HEK293 (cell line): ENCODE measurements at regions not wholly inside any gene's neighbourhood (a gene's known extent, or its start where the extent isn't known, plus 50 kb on each side); places are given as distances from the start of the nearest gene placed in this dataset.

ENCODE experiments used
- CTCF ChIA-PET: fragments of 350-600 bp; formaldehyde crosslinking; extraction: SDS; loops from one replicate; lab custom pipeline; 2021; ENCODE audit warnings: antibody characterized with exemption; lab: Yijun Ruan, JAX
- POLR2A ChIA-PET: fragments of 300-600 bp; formaldehyde crosslinking; extraction: SDS; loops from one replicate; lab custom pipeline; 2020; ENCODE audit warnings: antibody characterized with exemption, inconsistent platforms; lab: Yijun Ruan, JAX
- H3K27ac ChIP-seq: fragments of 200-500 bp; sonication (Bioruptor generic); 2 replicates; pipeline ENCODE4 v1.5.1; 2014; ENCODE audit warnings: low read depth, low read length, control low read depth, inconsistent platforms; ENCODE audit errors: extremely low read depth
- H3K36me3 ChIP-seq, 2 experiments: fragments of 200-500 bp in 1 of 2; sonication (Bioruptor generic) in 1 of 2; 1 replicate in 1 of 2; 2 replicates in 1 of 2; pipeline ENCODE4 v1.5.1; 2014 to 2017; ENCODE audit warnings: inconsistent platforms in 2 of 2, low read length in 2 of 2; ENCODE audit not compliant: control insufficient read depth in 2 of 2, insufficient read depth in 1 of 2
- H3K4me1 ChIP-seq: fragments of 200-500 bp; sonication (Bioruptor generic); 2 replicates; pipeline ENCODE4 v1.5.1; 2014; ENCODE audit warnings: mild to moderate bottlenecking, low read length, inconsistent platforms; ENCODE audit not compliant: control insufficient read depth, insufficient read depth
- H3K4me3 ChIP-seq: 2 replicates; pipeline ENCODE4 v1.5.1; 2011; ENCODE audit warnings: low read depth, mild to moderate bottlenecking, control low read depth, low read length, moderate library complexity
- H3K9me3 ChIP-seq: fragments of 200-500 bp; sonication (Bioruptor generic); 2 replicates; pipeline ENCODE4 v1.5.1; 2014; ENCODE audit warnings: low read depth, low read length, inconsistent platforms; ENCODE audit not compliant: control insufficient read depth, insufficient read depth
- HIC1 ChIP-seq: fragments of 450-650 bp; formaldehyde crosslinking; IDR thresholded peaks from 2 replicates; pipeline ENCODE4 v1.5.1; 2016; ENCODE audit warnings: missing biosample characterization, missing genetic modification characterization
- INSM2 ChIP-seq: fragments of 450-650 bp; formaldehyde crosslinking; IDR thresholded peaks from 2 replicates; pipeline ENCODE4 v1.5.1; 2016; ENCODE audit warnings: missing biosample characterization, missing genetic modification characterization
- OSR2 ChIP-seq: fragments of 450-650 bp; formaldehyde crosslinking; IDR thresholded peaks from 2 replicates; pipeline ENCODE4 v1.5.1; 2016; ENCODE audit warnings: missing biosample characterization, missing genetic modification characterization
- PRDM10 ChIP-seq: fragments of 450-650 bp; formaldehyde crosslinking; IDR thresholded peaks from 2 replicates; pipeline ENCODE4 v1.5.1; 2016; ENCODE audit warnings: missing biosample characterization, missing genetic modification characterization
- PRDM6 ChIP-seq: fragments of 450-650 bp; formaldehyde crosslinking; IDR thresholded peaks from 2 replicates; pipeline ENCODE4 v1.5.1; 2017; ENCODE audit warnings: missing biosample characterization, missing genetic modification characterization
- REST ChIP-seq: fragments of 450-650 bp; formaldehyde crosslinking; IDR thresholded peaks from 2 replicates; pipeline ENCODE4 v1.5.1; 2016; ENCODE audit warnings: missing biosample characterization, missing genetic modification characterization
- TRIM28 ChIP-seq: IDR thresholded peaks from 2 replicates; pipeline ENCODE4 v1.6.1; 2011; ENCODE audit warnings: low read length, control low read depth, borderline replicate concordance
- ZBTB1 ChIP-seq: fragments of 450-650 bp; formaldehyde crosslinking; IDR thresholded peaks from 2 replicates; pipeline ENCODE4 v1.5.1; 2016; ENCODE audit warnings: missing biosample characterization, missing genetic modification characterization
- ZBTB10 ChIP-seq: fragments of 450-650 bp; formaldehyde crosslinking; IDR thresholded peaks from 2 replicates; pipeline ENCODE4 v1.5.1; 2016; ENCODE audit warnings: missing biosample characterization, missing genetic modification characterization
- ZNF248 ChIP-seq: fragments of 450-650 bp; formaldehyde crosslinking; IDR thresholded peaks from 2 replicates; pipeline ENCODE4 v1.5.1; 2017; ENCODE audit warnings: missing biosample characterization, missing genetic modification characterization
- ZNF335 ChIP-seq: fragments of 450-650 bp; formaldehyde crosslinking; conservative IDR thresholded peaks from 2 replicates; pipeline ENCODE4 v1.5.1; 2016; ENCODE audit warnings: missing biosample characterization, missing genetic modification characterization
- ZNF518A ChIP-seq: fragments of 450-650 bp; formaldehyde crosslinking; conservative IDR thresholded peaks from 2 replicates; pipeline ENCODE4 v1.5.1; 2016; ENCODE audit warnings: low read depth, missing biosample characterization, missing genetic modification characterization
- ZNF623 ChIP-seq: fragments of 450-650 bp; formaldehyde crosslinking; IDR thresholded peaks from 2 replicates; pipeline ENCODE4 v1.5.1; 2016; ENCODE audit warnings: missing biosample characterization, missing genetic modification characterization
- ZNF843 ChIP-seq: fragments of 450-650 bp; formaldehyde crosslinking; IDR thresholded peaks from 2 replicates; pipeline ENCODE4 v1.5.1; 2016; ENCODE audit warnings: missing biosample characterization, missing genetic modification characterization

- no peak for TF ChIP-seq ZNF843 (tag by site-specific recombination)
Measured at GRCh38 chr2:234181121-234181520, 130.6 kb downstream of the SPP2 start (continued).

- CTCF ChIA-PET: interaction anchor here (0.6 to 0.7 kb wide), 4 partner anchors 10 to 42 kb away, joined by 3 read pairs; no protein-coding TSS in a partner anchor
- no peak overlapping the region for H3K4me3 ChIP-seq
- H3K9me3 ChIP-seq: no peaks in the 10 kb centered on the region
- no peak overlapping the region for H3K27ac ChIP-seq
- H3K36me3 ChIP-seq: no peaks in the 10 kb centered on the region
- peaks cover 12% of the 10 kb centered on the region for H3K4me1 ChIP-seq
- POLR2A ChIA-PET: no interaction called here
- TF ChIP-seq PRDM6 (tag by site-specific recombination): 0 out of 2 replicates have a peak, but pooled peaks have one; percentile 14
- TF ChIP-seq OSR2: peak; percentile 33; the same call in 1 of the 2 replicates
- TF ChIP-seq ZBTB10 (tag by site-specific recombination): no peak
- TF ChIP-seq HIC1 (tag by site-specific recombination): no peak; the same call in 1 of the 2 replicates
- peak; percentile 6; the same call in 1 of the 2 replicates for TF ChIP-seq ZNF335 (tag by site-specific recombination)
- no peak for TF ChIP-seq ZNF518A
- TF ChIP-seq INSM2 (tag by site-specific recombination): no peak
- TF ChIP-seq ZBTB1: no peak
- no peak for TF ChIP-seq ZNF623 (tag by site-specific recombination)
- peak; percentile 19; the same call in 1 of the 2 replicates for TF ChIP-seq TRIM28
- TF ChIP-seq PRDM10 (tag by site-specific recombination): no peak
- no peak for TF ChIP-seq ZNF248 (tag by site-specific recombination)
- TF ChIP-seq REST (tag by site-specific recombination): no peak
Measured at GRCh38 chr2:234179031-234179363, 128.5 kb downstream of the SPP2 start.
